Caco-2 (cell line): ENCODE measurements at regions not wholly inside any gene's neighbourhood (a gene's known extent, or its start where the extent isn't known, plus 50 kb on each side); places are given as distances from the start of the nearest gene placed in this dataset.

Source experiments
- BruUV-seq: library from RNA; stranded (reverse); fragments of 400-500 nt; replicated peaks from 2 replicates; lab custom pipeline; 2021; lab: Mats Ljungman, UMichigan
- CTCF ChIA-PET: fragments of 300-600 bp; sonication (Branson Sonifier 250); formaldehyde crosslinking; loops from one replicate; lab custom pipeline; 2022; ENCODE audit warnings: antibody characterized with exemption; lab: Charles Lee
- POLR2A ChIA-PET: fragments of 300-600 bp; sonication (Branson Sonifier 250); formaldehyde crosslinking; loops from one replicate; lab custom pipeline; 2022; ENCODE audit warnings: antibody characterized with exemption; lab: Charles Lee
- DNase-seq, 2 experiments: peaks; one replicate each; pipeline versions ENCODE4 v3.0.0 to v3.0.0-alpha.2; 2020 to 2022
- H3K27me3 ChIP-seq: replicated peaks from 2 replicates; pipeline ENCODE4 v1.6.0; 2011; ENCODE audit warnings: low read length; ENCODE audit not compliant: control insufficient read depth, insufficient read depth
- H3K36me3 ChIP-seq: 2 replicates; pipeline ENCODE4 v1.5.1; 2011; ENCODE audit warnings: low read length; ENCODE audit not compliant: control insufficient read depth, insufficient read depth
- H3K4me1 ChIP-seq: fragments of 250-450 bp; sonication (Bioruptor Pico); 2 replicates; pipeline ENCODE4 v1.5.1; 2020; ENCODE audit warnings: mild to moderate bottlenecking
- H3K4me3 ChIP-seq: 2 replicates; pipeline ENCODE4 v1.5.1; 2011; ENCODE audit warnings: low read depth, mild to moderate bottlenecking, control low read depth, low read length
- H3K9me3 ChIP-seq: fragments of 250-450 bp; sonication (Bioruptor Pico); 2 replicates; pipeline ENCODE4 v1.5.1; 2020; ENCODE audit warnings: mild to moderate bottlenecking, moderate library complexity
- H3K27ac Mint-ChIP-seq: one replicate; pipeline ENCODE4 v1.8.0; 2022; ENCODE audit warnings: mixed read lengths; ENCODE audit not compliant: unreplicated experiment
- H3K27me3 Mint-ChIP-seq: one replicate; pipeline ENCODE4 v1.8.0; 2022; ENCODE audit warnings: mixed read lengths; ENCODE audit not compliant: insufficient read depth, unreplicated experiment
- H3K36me3 Mint-ChIP-seq: one replicate; pipeline ENCODE4 v1.8.0; 2022; ENCODE audit warnings: mild to moderate bottlenecking, mixed read lengths; ENCODE audit not compliant: insufficient read depth, unreplicated experiment
- H3K4me1 Mint-ChIP-seq: one replicate; pipeline ENCODE4 v1.8.0; 2022; ENCODE audit warnings: low read depth, mixed read lengths; ENCODE audit not compliant: unreplicated experiment
- H3K4me3 Mint-ChIP-seq: one replicate; pipeline ENCODE4 v1.8.0; 2022; ENCODE audit warnings: mild to moderate bottlenecking, moderate library complexity, mixed read lengths; ENCODE audit not compliant: unreplicated experiment
- H3K9me3 Mint-ChIP-seq: one replicate; pipeline ENCODE4 v1.8.0; 2022; ENCODE audit warnings: mixed read lengths; ENCODE audit not compliant: unreplicated experiment
- CTCF ChIP-seq, 2 experiments: fragments of 200-600 bp in 1 of 2; IDR thresholded peaks; 1 replicate in 1 of 2; 2 replicates in 1 of 2; pipeline versions ENCODE4 v1.5.1 to v1.8.0; 2011 to 2022; ENCODE audit warnings: antibody characterized with exemption in 1 of 2, control low read depth in 1 of 2, inconsistent platforms in 1 of 2, low read depth in 1 of 2, low read length in 1 of 2, mild to moderate bottlenecking in 1 of 2, moderate library complexity in 1 of 2; ENCODE audit not compliant: insufficient read depth in 1 of 2, severe bottlenecking in 1 of 2, unreplicated experiment in 1 of 2
- intact Hi-C: fragments of 100-400 bp; cut with micrococcal nuclease; formaldehyde crosslinking; loops from one replicate; pipeline ENCODE4 v1.10.0; 2022; ENCODE audit not compliant: unreplicated experiment

GRCh38 chr9:115969096-115969495, 184.5 kb upstream of the PAPPA start:
- no peak for DNase-seq
- POLR2A ChIA-PET: no interaction called here
- H3K27me3 Mint-ChIP-seq: no peaks in the 10 kb centered on the region
- no peak overlapping the region for H3K27ac Mint-ChIP-seq
- CTCF ChIA-PET: no interaction called here
- H3K4me1 Mint-ChIP-seq: no peaks in the 10 kb centered on the region
- H3K4me1 ChIP-seq: no peaks in the 10 kb centered on the region
- H3K4me3 Mint-ChIP-seq: no peak overlapping the region
- no peaks in the 10 kb centered on the region for H3K9me3 ChIP-seq
- no peaks in the 10 kb centered on the region for H3K36me3 ChIP-seq
- no peaks in the 10 kb centered on the region for H3K27me3 ChIP-seq
- no peaks in the 10 kb centered on the region for H3K36me3 Mint-ChIP-seq
- peaks cover 18% of the 10 kb centered on the region for H3K9me3 Mint-ChIP-seq
- intact Hi-C loops: no loop called here
- no TSS peak for BruUV-seq
- H3K4me3 ChIP-seq: no peak overlapping the region
- TF ChIP-seq CTCF (IDR thresholded peaks at IDR 0.05; ENCODE audit: insufficient read depth in 1 of 2, low read depth in 1 of 2, low read length in 1 of 2, severe bottlenecking in 1 of 2, unreplicated experiment in 1 of 2): no peak

DNA sequence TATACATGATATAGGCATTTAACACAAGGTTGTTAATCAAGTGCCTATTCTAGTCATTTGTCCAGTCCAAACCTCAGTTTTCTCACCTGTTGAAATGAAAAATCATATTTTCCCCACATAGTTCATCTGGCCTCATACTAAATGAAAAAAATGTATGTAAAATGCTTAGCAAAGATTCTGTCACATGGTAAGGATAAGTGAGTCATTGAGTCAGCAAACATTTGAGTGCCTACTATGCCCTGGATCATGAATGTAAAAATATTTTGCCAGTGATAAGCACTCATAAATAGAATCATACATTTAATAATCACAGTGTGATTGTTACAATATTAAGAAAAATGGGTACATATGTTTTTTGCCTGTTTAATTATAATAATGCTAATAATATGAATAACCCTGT, 181.2 kb upstream of the PAPPA start:
- Histone ChIP-seq H3K4me3 (no peak overlapping the region), H3K27me3 (no peaks in the 10 kb centered on the region), H3K4me1 (no peaks in the 10 kb centered on the region), H3K36me3 (no peaks in the 10 kb centered on the region), H3K9me3 (no peaks in the 10 kb centered on the region)
- CTCF ChIA-PET: no interaction called here
- POLR2A ChIA-PET: no interaction called here
- DNase-seq: no peak
- Mint-ChIP-seq H3K27me3 (no peaks in the 10 kb centered on the region), H3K4me1 (no peaks in the 10 kb centered on the region), H3K27ac (no peak overlapping the region), H3K36me3 (no peaks in the 10 kb centered on the region), H3K4me3 (no peak overlapping the region), H3K9me3 (peaks cover 10% of the 10 kb centered on the region)
- intact Hi-C loops: no loop called here
- no peak for TF ChIP-seq CTCF (IDR thresholded peaks at IDR 0.05; ENCODE audit: insufficient read depth in 1 of 2, low read depth in 1 of 2, low read length in 1 of 2, severe bottlenecking in 1 of 2, unreplicated experiment in 1 of 2)
- BruUV-seq: no TSS peak

DNA sequence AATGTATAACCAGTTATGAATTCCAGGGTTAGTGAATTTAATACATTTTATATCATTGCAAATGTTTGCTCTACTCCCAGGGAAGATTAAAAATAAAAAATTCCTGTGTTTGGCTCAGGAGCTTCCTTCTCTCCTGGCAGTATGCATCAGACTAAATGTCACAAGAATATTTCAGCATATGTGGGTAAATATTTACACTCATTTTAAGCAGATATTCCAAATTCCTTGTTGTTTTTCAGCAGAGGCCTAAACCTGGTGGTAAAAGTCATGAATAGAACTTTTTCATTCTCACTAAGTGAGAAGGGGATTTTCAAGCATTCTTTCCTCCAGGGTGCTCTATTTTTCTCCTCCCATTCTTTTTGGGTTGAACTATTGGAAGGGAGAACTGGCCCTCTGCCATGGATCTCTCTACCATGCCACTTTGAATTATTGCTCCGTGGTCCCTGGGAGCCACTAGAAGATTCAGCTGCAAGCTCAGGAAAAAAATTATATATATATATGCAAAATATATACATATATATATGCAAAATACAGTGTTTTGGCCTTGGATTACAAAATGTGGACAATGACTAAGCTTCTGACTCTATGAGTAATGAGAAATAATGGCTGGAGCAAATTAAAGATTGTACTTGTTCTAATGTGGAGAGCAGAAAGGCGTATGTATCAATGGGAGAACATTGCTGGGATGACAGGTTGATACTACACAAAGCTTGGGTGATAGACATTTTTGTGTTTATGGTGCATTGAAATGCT, 180.6 kb upstream of the PAPPA start:
- CTCF ChIA-PET: no interaction called here
- no peaks in the 10 kb centered on the region for H3K4me1 Mint-ChIP-seq
- POLR2A ChIA-PET: no interaction called here
- H3K27me3 ChIP-seq: no peaks in the 10 kb centered on the region
- TF ChIP-seq CTCF (IDR thresholded peaks at IDR 0.05; ENCODE audit: insufficient read depth in 1 of 2, low read depth in 1 of 2, low read length in 1 of 2, severe bottlenecking in 1 of 2, unreplicated experiment in 1 of 2): no peak
- no peaks in the 10 kb centered on the region for H3K9me3 ChIP-seq
- H3K36me3 Mint-ChIP-seq: no peaks in the 10 kb centered on the region
- H3K36me3 ChIP-seq: no peaks in the 10 kb centered on the region
- no peaks in the 10 kb centered on the region for H3K27me3 Mint-ChIP-seq
- no TSS peak for BruUV-seq
- H3K9me3 Mint-ChIP-seq: peaks cover 6% of the 10 kb centered on the region
- H3K4me1 ChIP-seq: no peaks in the 10 kb centered on the region
- no peak overlapping the region for H3K4me3 Mint-ChIP-seq
- intact Hi-C loops: no loop called here
- no peak overlapping the region for H3K27ac Mint-ChIP-seq
- no peak for DNase-seq
- no peak overlapping the region for H3K4me3 ChIP-seq
